OCI-LY3 (cell line): ENCODE measurements at regions not wholly inside any gene's neighbourhood (a gene's known extent, or its start where the extent isn't known, plus 50 kb on each side); places are given as distances from the start of the nearest gene placed in this dataset.
"Not testable (repeated sequence)": the region's sequence is repeated elsewhere in the genome, so short reads cannot be mapped to it uniquely, and the experiment has no call there.

ENCODE experiments used
- CTCF ChIP-seq: fragments of 200-600, 300-600 bp; sonication (generic); IDR thresholded peaks from 2 replicates; pipeline ENCODE4 v1.5.1; 2014; ENCODE audit warnings: antibody characterized with exemption, low read length, low read depth
- EZH2phosphoT487 ChIP-seq: fragments of 200-600 bp; shearing (Covaris generic); IDR thresholded peaks from 2 replicates; pipeline ENCODE4 v1.6.1; 2018; ENCODE audit warnings: antibody characterized with exemption, mixed run types, low read depth

- TF ChIP-seq CTCF, EZH2phosphoT487: not testable (repeated sequence)
Observed at GRCh38 chr2:83245806-83246537, 1213.1 kb downstream of the SUCLG1 start.
